ENCODE measurements at regions not wholly inside any gene's neighbourhood (a gene's known extent, or its start where the extent isn't known, plus 50 kb on each side); places are given as distances from the start of the nearest gene placed in this dataset.
"Not testable (repeated sequence)": the region's sequence is repeated elsewhere in the genome, so short reads cannot be mapped to it uniquely, and the experiment has no call there.

DNA sequence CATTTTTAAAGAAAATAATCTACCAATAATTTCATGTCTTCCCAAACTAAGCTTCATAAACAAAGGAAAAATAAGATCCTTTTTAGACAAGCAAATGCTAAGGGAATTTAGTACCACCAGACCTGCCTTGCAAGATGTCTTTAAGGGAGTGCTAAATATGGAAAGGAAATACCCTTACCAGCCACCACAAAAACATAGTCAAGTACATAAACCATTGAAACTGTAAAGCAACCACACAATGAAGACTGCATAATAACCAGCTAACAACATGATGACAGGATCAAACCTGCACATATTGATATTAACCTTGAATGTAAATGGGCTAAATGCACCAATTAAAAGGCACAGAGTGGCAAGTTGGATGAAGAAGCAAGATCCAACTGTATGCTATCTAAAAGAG is 586.5 kb upstream of the NRG3 start:
- no peak for DNase-seq

DNA sequence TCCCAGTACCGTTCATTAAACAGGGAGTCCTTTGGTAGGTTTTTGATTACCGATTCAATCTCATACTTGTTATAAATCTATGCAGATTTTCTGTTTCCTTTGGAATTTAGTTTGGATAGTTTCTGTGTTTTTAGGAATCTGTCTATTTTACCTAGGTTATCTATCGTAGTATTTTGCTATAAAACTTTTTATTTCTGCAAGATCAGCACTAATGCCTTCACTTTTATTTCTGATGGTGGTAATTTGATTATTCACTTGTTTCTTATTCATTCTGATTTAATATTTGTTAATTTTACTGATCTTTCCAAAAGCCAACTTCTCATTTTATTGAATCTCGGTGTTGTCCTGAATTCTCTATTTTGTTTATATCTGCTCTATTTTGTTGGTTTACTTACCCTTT is 577.7 kb upstream of the NRG3 start:
- no peak for DNase-seq

DNA sequence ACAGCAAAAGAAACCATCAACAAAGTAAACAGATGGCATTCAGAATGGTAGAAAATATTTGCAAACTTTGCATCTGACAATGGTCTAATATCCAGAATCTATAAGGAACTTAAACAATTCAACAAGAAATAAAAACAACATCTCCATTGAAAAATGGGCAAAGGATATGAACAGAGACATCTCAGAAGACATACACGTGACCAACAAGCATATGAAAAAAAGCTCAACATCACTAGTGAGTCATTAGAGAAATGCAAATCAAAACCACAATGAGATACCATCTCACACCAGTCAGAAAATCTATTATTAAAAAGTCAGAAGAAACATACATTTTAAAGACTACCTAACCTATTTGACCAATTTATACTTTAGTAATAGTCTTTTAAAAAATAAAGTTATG is 571.3 kb upstream of the NRG3 start:
- DNase-seq, result no peak

DNA sequence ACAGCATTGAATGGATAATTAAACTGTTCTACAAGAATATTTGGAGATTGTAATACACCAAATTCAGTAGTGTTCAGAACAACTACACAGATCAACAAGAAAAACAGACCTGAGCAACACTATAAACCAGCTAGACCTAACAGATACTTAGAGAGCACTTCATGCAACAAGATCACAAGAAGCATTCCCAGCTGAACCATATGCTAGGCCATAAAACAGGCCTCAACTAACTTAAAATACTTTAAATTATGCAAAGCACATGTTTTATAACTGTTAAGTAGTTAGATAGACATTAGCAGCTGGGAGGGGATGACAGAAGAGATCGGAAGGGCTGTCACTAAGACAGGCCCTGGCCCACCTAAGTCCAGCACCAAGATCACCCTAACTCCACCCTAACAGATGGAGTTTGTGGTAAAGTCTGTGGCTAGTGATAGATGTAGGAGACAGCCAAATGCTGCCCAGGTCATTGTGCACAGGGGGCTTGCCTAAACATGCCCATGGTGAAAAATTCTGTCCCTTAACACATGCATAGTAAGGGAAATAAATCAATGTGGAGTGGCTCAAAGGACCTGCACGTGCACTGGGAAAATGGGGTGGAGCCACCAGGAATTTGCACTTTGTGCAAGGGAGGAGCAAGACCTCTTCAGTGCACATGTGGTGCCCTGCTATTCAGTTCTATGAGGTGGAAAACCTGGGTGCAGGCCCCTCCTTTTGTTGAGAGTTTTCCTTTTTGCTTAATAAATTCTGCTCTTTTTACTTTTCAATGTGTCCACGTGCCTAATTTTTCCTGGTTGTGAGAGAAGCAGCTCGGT is 567.8 kb upstream of the NRG3 start:
- no peak for DNase-seq

DNA sequence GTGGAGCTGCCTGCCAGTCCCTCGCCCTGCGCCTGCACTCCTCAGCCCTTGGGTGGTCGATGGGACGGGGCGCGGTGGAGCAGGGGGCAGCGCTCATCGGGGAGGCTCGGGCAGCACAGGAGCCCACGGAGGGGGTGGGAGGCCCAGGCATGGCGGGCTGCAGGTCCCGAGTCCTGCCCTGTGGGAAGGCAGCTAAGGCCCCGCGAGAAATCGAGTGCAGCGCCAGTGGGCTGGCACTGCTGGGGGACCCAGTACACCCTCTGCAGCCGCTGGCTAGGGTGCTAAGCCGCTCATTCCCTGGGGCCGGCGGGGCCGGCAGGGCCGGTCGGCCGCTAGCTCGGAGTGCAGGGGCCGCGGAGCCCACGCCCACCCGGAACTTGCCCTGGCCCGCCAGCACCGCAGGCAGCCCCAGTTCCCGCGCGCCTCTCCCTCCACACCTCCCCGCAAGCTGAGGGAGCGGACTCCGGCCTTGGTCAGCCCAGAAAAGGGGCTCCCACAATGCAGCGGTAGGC is 565.9 kb upstream of the NRG3 start:
- no peak for DNase-seq

DNA sequence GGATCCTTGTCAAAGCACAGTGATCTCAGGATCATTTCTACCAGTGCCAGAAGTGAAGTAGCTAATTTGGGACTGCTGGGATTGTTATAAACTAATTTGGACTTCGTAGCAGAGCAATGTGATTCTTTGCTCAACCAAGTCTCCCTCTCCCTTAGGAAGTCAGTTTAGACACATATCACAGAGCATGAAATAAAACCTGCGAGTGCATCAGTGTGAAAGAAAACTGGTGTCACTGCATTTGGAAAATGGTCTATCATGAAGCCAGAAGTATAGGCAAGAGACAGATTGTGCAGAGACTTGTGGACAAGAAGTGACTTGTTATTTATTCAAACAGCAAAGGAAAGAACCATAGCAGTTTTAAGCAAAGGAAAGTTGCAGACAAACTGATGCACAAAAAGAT is 560.5 kb upstream of the NRG3 start:
- no peak for DNase-seq

DNA sequence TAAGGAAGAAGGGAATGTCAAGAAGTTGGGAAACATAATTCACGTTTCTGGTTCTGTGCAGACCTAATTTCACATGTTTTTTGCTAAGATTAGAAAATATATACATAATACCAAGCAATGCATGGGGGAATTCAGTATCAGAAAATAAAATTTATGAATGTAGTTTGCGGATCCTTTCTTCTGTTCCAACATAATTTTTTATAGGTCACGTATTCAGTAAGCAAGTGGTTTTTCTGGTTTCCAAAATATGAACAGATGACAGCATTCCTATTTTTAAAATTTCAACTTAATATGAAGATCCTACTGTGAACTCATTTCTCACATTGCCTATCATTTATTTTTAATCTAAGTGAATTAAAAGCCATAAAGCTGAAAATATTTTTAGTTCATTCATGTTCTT is 560.0 kb upstream of the NRG3 start:
- no peak for DNase-seq

DNA sequence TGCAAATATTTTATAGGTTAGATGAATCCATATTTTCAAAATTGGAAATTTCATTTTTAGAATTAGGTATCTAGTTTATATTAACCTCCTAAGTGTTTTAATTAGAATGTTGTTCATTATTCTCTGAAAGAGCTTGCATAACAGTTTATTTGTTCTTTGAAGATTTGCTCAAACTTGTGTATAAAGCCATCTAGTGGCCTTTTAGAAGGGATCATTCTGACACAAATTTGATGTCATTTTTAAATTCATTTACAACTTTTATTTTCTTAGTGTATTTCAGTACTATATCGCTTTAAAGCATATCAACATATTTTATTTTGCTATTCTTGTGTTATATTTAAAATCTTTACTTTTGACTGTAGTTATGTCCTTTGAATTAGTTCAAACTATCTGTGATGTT is 527.0 kb upstream of the NRG3 start:
- DNase-seq, result no peak

DNA sequence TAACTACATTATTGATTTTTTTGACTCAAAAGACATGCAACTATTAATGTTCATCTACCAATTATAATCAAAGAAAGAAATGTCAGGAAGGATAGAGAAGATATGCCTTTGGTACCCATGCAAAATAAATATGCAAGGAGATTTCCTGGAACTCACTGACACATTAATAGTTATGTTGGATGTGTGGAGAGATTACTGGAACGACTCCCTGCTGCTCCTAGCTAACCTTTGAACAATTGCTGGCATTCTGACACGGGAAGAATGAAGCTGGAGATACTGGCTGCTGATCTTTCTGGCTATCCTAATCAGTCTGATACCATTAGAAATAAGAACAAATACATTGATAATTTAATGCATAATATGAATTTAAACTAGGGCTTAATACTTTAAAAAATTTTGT is 507.9 kb upstream of the NRG3 start:
- no peak for DNase-seq

DNA sequence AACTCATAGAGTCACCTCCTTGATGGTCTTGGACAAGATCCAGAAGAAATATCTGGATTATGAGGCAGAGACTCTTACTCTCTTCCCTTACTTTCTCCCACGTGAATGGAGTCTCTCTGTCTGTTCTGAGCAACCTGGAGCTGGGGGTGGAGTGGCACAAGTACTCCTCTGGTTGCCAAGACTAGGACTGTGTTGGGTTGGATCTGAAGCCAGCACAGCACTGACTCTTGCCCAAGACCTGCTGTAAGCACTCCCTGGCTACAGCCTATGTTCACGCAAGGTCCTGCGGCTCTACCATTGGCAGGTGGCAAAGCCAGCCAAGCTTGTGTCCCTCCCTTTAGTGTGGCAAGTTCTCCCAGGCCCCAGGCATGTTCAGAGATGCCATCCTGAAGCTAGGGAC is 488.2 kb upstream of the NRG3 start:
- no peak for DNase-seq

DNA sequence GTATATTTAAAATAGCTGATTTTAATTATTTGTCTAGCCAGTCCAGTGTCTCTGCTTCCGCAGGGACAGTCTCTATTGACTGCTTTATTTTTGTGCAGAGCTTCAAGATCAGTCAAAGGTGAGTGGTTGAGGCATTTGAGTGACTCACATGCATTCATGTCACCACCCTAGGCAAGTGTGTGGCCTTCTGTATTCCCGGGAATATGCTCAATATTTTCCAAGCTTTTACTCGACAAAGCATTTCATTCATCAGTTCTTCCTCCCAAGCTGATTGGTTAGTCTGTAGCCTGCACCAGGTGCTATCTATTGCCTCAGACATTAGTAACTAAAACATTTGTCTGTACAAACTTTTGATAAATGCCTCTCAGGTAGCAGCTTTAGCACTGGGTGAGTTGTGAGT is 471.5 kb upstream of the NRG3 start:
- no peak for DNase-seq

DNA sequence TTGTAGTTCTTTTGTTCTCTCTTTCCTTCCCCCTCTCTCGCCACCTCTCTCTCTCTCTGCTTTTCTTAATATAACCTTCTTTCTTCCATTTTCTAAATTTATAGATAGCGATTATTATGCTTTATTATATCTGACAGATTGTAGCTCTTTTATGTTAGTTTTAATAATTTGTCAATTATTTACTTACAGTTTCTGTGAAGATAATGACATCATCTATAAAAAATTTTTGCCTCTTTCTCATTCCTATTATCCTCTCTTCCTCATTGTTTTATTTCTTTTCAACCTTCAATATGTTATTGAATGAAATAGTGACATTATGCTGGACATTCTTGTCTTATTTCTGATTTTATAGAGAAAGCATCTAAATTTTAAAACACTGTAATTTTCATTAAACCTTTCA is 469.6 kb upstream of the NRG3 start:
- no peak for DNase-seq

DNA sequence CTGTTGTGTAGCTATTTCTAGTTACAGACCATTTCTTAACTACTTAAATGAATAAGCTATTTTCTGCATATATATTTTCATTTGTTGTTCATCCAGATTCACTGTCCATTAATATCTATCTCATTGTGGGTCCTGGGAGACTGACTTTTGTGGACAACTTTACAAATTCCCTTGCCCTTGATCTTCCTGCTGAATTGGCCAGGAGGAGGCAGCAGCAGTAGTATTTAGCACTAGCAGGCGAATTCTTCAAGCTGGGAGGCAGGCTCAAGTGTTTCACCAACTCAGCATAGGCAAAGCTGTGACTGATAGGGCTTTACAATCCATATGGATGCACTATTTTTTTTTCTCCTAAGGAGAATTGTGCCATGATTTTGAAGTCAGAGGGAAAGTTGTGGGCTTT is 461.0 kb upstream of the NRG3 start:
- DNase-seq, result no peak

DNA sequence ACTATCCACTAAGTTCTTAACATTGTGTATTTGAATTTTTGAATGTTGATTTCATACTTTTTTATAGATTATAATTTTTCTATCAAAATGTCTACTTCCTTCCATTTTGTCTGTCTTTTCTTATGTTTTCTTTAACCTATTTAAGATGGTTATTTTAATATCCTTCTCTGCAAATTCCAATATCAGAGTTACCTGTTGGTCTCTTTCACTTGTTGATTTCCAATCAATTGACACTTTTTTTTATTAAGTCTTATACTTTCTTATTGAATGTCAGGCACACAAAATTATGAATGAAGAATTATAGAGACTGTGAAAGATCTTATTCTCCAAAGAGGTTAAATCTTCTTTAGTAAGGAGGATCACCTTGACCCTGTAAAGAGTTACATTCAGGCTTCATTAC is 448.3 kb upstream of the NRG3 start:
- DNase-seq, result no peak

DNA sequence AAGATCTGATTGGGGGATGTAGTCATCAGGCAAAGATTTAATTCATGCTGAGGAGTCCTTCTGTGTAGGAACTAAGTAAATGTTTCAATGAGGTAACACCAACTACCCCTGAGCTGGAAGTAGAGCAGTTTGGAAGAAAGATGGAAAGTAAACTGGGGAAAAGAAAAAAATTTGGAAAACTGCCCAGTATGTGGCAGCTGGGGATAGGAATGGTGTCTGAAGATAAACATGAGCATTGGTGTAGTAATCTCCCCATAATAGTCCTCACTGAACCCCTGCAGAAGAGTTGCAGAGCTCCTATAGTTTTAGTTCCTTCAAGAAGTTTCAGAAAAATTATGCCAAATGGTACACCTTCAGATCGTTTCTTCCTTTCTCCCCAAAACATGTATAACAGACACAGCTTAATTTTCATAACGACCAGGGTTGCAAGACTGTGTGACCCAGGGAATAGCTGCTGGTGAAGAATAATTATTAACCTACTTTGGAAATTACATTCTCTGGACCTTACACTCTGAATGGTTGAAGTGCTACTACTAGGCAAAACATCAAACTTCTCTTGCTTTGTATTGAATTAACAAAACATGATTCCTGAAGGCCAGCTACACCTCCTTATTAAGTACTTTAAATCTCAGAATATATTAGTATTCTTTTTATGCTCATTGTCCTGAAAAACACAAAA is 446.4 kb upstream of the NRG3 start:
- DNase-seq, result no peak

DNA sequence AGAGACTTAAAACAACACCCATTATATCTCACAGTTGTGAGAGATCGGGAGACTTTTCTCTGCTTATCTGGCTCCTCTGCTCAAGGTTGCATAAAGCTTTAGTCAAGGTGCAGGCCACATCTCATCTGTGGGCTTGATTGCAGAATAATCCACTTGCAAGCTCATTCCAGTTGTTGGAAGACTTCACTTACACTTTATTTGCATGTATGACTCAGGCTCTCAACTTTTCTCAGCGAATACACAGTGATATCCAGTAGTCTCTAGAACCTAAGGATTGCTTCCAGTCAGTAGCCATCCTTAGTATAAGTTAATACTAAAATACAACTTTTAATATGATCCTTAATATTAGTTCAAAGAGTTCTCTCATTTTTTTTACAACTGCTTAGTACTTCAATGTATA is 435.5 kb upstream of the NRG3 start:
- no peak for DNase-seq

DNA sequence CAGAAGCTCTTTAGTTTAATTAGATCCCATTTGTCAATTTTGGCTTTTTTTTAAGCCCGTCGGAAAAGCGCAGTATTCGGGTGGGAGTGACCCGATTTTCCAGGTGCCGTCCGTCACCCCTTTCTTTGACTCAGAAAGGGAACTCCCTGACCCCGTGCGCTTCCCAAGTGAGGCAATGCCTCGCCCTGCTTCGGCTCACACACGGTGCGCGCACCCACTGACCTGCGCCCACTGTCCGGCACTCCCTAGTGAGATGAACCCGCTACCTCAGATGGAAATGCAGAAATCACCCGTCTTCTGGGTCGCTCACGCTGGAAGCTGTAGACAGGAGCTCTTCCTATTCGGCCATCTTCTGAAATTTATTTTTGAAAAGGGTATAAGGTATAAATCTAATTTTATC is 433.4 kb upstream of the NRG3 start:
- DNase-seq, result not testable (repeated sequence)

DNA sequence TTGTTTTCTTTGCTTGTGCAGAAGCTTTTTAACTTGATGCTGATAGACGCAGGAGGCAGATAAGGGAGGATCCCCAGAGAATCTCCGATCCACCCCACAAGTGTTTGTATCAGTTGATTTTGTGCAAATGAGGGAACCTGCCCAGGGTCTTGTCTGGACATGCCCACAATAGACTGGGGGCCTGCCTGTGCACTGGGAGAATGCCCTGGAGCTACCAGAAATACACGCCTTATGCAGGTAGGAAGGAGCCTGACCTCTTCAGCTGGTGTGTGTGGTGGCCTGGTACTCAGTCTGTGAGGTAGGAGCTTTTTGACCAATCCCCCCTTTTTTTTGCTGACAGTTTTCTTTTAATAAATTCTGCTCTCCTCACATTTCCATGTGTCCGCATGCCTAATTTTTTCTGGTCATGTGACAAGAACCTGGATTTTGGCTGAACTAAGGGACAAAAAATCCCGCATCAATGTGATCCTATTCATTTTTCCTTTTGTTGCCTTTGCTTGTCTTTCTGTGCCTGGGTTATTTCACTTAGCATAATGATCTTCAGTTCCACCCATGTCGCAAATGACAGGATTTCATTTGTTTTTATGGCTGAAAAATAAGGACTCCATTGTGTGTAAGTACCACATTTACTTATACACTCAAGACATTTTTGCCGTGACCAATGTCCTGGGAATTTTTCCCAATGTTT is 430.6 kb upstream of the NRG3 start:
- no peak for DNase-seq

DNA sequence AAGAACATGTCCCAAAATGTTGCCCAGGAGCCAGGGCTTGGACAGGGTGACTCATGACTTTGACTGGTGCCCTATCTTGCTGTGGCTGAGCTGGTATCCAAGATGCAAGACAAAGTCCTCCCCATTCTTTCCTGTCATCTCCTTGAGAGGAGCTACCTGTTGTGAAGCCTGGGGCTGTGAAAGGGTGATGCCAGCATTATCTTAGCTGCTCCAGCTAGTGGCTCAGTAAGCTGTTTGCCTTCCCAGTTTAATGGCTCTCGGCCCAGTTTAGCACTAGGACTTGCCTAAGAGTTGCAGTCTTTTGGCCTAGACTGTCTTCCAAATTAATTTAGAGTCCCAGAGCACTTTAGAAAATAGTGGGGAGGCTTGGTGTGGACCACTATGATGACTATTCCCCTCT is 424.3 kb upstream of the NRG3 start:
- DNase-seq, result no peak

DNA sequence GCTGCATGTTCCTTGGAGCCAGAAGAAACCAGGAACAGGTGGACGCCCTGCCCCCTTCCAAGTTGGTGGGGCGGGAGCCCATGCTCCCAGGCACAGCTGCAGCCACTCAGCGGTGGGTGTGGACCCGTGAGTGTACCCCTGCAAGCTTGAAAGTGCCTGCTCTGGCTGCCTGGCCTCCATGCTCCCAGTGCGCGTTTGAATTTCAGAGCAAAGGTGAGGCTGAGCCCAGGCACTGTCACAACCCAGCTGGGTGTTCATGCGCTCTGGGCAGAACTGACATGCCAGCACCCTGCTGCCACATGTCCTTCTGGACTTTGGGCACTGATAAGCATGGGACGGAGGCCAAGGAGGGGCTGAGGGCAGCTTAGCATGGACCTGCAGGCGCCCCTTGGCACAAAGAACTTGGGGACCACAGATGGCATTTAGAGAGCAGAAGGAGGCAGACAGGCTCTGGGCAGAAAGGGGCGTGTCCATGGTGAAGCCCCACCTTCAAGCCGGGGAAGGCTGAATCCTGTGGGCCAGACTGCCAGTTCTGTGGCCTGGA is 402.0 kb upstream of the NRG3 start:
- DNase-seq, result no peak

DNA sequence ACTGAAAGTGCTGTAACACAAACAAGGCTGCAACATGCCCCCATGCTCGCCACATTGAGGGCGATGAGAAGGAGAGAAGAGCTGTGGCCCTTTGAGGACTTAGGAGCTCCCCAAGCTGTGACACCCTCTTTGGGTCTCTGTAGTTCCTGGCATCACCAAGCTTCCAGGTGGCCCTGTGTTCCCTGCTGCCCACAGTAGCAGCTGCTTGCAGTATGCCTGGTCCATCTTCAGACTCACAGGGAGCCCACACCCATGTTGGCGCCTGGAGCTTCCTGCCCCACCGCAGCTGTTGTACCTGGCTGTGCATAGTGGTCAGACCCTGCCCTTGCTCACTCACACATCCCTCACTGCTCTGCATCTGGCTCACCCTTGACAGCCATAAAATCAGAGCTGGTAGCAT is 401.2 kb upstream of the NRG3 start:
- no peak for DNase-seq

DNA sequence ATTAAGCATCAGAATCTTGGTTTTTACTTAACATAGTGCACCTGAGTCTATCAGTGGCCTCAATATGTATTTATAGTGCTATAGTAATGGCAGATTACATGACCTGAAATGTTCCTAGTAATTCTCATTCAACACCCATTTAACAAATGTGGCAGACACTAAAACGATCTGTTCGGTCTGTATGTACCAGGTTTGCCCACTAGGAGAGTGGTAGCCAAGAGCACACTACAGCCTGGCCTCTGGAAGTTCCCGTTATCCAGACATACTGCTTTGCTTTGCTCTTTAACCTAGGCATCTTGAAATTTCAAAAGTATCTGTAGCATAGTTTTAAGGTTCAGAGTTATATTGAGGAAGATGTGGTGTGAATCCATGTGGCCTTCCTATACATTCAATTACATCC is 395.7 kb upstream of the NRG3 start:
- no peak for DNase-seq

DNA sequence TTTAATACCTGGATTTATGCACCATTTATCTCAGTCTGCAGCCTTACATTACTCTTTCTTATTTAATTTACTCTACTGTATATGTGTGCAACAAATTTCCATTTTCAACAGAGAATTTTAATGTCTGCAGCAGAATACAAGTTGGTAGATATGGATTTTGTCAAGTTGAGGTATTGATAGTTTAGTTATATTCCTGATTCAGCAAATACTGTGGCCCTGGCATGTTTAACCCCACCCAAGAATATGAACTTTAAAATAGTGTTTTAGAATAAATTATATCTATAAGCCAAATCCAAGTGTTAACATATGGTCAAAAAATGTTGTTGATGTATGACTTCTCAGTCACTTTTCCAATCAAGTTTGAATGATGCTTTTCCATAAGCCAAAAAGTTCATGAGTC is 378.4 kb upstream of the NRG3 start:
- DNase-seq, result no peak

DNA sequence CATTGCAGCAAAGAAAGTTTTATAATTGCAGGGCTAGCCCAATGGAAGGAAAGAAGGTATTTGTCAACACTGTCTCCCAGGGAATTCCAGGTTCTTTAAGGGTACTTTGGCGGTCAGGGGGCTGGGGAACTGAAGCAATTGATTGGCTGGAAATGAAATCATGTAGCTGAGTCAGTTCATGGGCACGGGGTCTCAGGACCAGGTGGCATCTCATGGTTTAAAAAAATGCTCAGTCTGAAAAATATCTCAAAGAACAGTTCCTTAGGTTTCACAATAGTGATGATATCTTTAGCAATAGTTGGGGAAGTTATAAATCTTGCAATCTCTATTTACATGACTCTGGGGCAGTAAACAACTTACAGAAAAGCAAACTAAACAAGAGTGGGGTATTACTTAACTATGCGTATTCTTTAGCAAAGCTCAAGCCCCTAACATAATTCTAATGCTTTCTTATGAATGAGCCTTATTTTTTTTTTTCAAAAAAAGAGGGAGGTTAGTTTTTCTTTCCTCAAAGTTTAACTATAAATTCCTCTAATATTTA is 376.9 kb upstream of the NRG3 start:
- DNase-seq, result no peak
